Sciatic nerve (tissue), 2 donors: ENCODE measurements at regions not wholly inside any gene's neighbourhood (a gene's known extent, or its start where the extent isn't known, plus 50 kb on each side); places are given as distances from the start of the nearest gene placed in this dataset.
A peak's percentile ranks its signal among the peaks of the same experiment; 100 is the strongest.

Source experiments
- ATAC-seq: fragments of 200-7000 bp; cut with Tn5 transposase; one replicate; pipeline ENCODE4 v1.9.1; 2020; ENCODE audit warnings: mild to moderate bottlenecking, moderate library complexity
- DNase-seq: peaks from one replicate; pipeline ENCODE4 v3.0.0-alpha.2; 2020; ENCODE audit warnings: low spot score
- intact Hi-C: fragments of 100-400 bp; cut with DNase I; formaldehyde crosslinking; loops from one replicate; pipeline ENCODE4 v1.14.2; 2022
- donor health status: DM: no; HTN: no; CAD: no.
- donor health status: DM: no; HTN: no; CAD: no.

GRCh38 chr5:141757402-141757801, 75.4 kb upstream of the ARAP3 start:
- no peak for ATAC-seq
- no peak for DNase-seq
- intact Hi-C loops = no loop called here

- DNase-seq = no peak
- no peak for ATAC-seq
- intact Hi-C loops = no loop called here
Observed at GRCh38 chr5:141756196-141756595, 74.2 kb upstream of the ARAP3 start.

DNA sequence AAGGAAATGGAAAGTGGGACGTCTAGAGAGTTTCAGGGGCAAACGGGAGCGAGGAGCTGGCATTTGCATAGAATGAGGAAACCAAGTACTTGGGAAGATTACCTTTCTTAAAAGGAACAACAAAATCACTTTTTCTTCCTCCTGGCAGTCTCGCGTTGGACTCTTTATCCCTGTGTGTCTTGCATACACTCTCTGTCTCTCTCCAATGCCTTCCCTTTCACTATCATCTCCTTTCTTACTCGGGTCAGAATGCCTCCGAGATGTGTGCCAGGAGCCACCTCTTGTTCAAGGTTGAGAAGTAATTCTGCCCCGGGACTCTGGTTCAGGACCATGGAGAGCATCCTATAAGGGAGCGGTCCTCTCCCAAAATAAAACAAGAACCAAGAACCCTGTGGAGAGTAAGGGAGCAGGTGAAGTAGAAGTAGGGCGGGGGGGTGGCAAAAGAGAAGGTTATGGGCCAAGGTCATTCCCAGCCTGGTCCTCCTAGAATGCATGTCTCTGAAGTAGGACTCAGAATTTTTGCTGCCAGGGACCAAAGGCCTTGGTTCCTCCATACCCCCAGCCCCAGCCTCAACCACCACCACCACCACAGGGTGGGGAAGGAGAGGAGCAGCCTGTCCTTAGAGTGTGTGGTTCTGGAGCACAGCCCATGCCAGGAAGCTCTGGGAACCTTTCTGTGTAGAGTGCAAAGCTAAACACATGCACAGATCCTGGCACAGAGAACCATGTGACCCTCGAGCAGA, 72.1 kb upstream of the ARAP3 start:
- intact Hi-C loops = no loop called here
- DNase-seq = no peak
- no peak for ATAC-seq

DNA sequence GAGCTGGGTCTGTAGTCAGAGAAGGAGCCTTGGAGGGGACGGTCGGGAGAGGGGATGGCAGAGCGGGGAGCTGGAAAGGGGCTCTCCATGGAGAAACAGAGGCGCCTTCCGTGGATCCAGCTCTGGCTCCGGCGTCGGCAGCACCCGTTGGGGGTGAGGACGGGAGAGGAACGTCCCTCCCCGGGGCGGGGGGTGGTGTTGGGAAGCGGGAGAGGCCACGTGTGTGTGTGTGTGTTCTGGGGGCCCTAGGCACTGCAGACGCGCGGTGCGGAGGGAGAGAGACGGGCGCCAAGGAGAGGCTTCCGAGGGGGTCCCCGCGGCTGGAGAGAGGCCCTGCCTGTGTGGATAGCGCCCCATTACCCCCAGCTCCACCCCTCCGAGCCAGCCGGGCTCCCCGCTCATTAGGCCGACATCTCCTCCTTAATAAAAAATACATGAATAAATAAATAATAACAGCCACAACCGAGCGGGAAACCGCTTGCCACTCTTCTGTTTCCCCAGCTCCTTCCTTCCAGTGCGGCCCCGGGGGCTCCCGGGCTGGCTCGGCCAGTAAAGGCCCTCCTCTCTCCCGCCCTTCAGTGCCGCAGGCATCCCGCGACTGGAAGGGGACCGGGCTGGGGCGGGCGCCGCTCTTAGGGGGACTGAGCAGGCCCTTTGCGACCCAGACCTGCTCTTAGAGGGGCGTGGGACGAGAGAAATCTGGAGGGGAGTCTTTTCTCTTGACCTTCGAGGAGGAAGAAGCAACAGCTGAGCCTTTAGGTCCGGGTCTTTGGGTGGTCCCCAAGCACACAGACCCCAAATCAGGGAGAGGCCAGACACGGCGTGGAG, 71.3 kb upstream of the ARAP3 start:
- no peak for ATAC-seq
- no peak for DNase-seq
- intact Hi-C loops = no loop called here

DNA sequence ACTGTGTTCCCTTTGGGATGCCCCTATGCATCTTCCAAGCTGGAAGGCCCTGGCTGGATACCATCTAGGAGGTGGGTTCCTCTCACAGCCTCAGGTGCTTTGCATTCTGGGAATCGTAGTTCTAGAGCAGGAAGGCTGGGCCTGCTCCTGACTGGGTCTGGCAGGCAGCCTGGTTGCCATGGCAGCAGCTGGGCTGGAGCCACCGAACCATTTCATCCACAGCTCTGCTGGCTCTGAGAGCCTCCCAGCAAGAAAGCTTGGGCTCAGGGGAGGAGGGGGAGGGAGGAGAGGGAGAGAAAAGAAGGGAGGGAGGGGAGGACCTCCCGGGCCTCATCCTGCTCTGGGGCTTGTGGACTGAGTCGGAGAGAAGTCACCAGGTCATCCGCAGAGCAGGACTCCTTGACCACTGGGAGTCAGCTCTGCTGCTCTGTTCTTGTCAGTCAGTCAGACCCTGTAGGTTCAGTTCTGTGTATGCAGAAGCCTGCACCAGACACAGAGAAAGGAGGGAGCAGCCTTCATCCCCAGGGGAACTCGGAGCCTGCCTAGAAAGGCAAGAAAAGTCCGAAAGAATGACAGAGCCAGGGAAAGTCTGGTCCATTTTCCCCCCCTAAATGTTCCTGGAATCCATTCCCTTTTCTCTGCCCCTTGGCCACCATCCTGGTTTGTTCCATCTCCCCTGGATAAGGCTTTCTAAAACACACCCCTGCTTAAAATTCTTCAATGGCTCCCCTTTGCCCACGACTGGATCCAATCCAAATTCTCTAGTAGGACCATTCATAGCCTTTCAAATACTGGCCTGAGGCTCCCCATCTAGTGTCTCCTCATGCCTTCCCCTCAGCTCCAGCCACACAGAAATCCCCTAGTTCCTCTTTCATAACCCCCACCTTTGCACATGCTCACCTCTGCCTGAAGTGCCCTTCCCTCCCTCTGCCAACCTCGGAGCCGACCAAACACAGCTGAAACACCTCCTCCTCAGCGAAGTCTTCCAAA, 65.4 kb upstream of the ARAP3 start:
- peak; percentile 83 for DNase-seq

GRCh38 chr5:141746395-141746794, 64.4 kb upstream of the ARAP3 start:
- ATAC-seq (no peak), DNase-seq (no peak)
- intact Hi-C loops = no loop called here

More for the DNA sequence above, 65.4 kb upstream of the ARAP3 start:
- peak; percentile 92 for ATAC-seq
- intact Hi-C loops = no loop called here

- intact Hi-C loops = no loop called here
- no peak for DNase-seq
- ATAC-seq = no peak
Observed at GRCh38 chr5:141745390-141745789, 63.4 kb upstream of the ARAP3 start.

GRCh38 chr5:141743866-141744272, 61.8 kb upstream of the ARAP3 start:
- intact Hi-C loops = no loop called here
- ATAC-seq = no peak
- no peak for DNase-seq

GRCh38 chr5:141742866-141743851, 61.1 kb upstream of the ARAP3 start:
- intact Hi-C loops = no loop called here
- no peak for ATAC-seq
- no peak for DNase-seq

GRCh38 chr5:141742144-141742543, 60.1 kb upstream of the ARAP3 start:
- intact Hi-C loops = no loop called here
- DNase-seq (no peak), ATAC-seq (no peak)

DNA sequence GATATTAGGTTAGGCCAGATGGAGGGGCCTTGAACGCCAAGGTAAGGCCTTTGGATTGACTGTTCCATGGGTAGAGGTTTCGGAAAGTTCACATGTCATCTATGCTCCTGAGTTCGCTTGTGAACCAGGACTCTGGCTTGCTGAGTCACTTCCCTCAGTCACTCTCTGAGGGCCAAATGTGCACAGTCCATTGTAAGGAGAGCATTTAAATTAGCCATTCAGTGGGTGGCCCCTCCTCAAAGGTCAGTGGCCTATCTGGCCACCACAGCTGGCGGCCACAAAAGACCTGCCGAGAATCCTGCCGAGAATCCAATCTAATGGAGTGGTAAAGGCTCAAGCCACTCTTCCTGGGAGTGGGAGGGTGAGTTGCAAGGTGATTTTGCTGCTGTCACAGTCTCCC, 58.9 kb upstream of the ARAP3 start:
- intact Hi-C loops = no loop called here
- DNase-seq (no peak), ATAC-seq (no peak)

GRCh38 chr5:141737535-141737934, 55.5 kb upstream of the ARAP3 start:
- ATAC-seq = no peak
- no peak for DNase-seq
- intact Hi-C loops = no loop called here

- ATAC-seq (no peak), DNase-seq (no peak)
- intact Hi-C loops = no loop called here
Observed at GRCh38 chr5:141735823-141736222, 53.8 kb upstream of the ARAP3 start.

DNA sequence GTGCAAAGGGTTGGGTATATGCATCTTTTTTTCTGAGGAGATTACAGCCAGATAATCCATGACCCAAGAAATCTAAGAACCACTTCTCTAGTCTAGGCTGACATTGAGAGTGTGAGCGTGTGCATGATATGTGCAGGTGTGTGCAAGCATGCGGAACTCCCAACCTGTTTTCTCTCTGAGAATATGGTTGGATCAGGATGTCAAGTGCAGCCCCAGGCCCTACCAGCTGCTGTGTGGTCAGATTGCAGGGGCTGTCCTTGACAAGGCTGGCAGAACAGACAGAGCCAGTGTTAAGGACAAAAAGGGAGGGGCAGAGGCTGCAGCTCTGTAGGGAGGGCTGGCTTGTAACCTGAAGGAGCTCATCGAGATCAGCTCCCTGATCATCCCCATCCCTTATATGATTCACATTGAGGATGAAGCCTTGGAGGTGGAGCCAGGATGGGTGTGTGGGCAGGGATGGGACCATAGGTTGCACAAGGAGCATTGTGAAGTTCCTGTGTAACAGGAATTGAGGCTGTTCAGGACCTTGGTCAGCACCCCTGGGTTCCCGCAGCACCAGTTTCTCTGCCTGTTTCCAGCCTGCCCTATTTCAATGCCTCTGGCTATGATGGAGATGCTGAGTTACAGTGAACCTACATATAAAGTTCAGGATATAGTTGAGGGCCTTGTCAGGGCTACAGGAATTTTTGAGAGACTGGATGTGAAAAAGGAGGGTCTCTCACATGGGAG, 52.6 kb upstream of the ARAP3 start:
- ATAC-seq (peak; percentile 36), DNase-seq (no peak)
- intact Hi-C loops = no loop called here

DNA sequence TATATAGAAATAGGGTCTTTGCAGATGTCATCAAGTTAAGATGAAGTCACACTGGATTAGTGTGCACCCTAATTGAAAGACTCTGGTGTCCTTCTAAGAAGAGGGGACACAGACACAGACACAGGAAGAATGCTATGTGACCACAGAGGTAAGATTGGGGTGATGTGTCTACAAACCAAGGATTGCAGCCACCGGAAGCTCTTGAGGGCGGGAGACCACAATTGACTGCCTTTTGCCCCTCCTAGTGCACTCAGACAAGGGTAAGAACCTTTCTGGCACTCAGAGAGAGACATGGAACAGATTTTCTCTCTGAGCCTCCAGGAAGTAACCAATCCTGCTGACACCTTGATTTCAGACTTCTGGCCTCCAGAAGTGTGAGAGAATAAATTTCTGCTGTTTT, 51.2 kb upstream of the ARAP3 start:
- intact Hi-C loops = no loop called here
- DNase-seq (no peak), ATAC-seq (no peak)

- DNase-seq (no peak), ATAC-seq (no peak)
- intact Hi-C loops = no loop called here
Observed at GRCh38 chr5:141732417-141732816, 50.4 kb upstream of the ARAP3 start.
